Smooth muscle cell (in vitro differentiated cells): ENCODE measurements at regions not wholly inside any gene's neighbourhood (a gene's known extent, or its start where the extent isn't known, plus 50 kb on each side); places are given as distances from the start of the nearest gene placed in this dataset.

Source experiments
- DNase-seq: peaks from one replicate; lab custom pipeline; 2025; ENCODE audit not compliant: unreplicated experiment; lab: John Stamatoyannopoulos, UW
- H2AFZ ChIP-seq: fragments of 200-600 bp; sonication (generic); 2 replicates; pipeline ENCODE4 v1.6.0; 2016; ENCODE audit warnings: antibody characterized with exemption, low read depth, mild to moderate bottlenecking
- H3F3A ChIP-seq: fragments of 200-600 bp; sonication (generic); 2 replicates; pipeline ENCODE4 v1.6.0; 2017; ENCODE audit warnings: antibody characterized with exemption, low read depth
- H3K27ac ChIP-seq: fragments of 200-600 bp; sonication (generic); 2 replicates; pipeline ENCODE4 v1.5.1; 2016; ENCODE audit warnings: low read depth, mild to moderate bottlenecking
- H3K27me3 ChIP-seq: fragments of 200-600 bp; sonication (generic); 2 replicates; pipeline ENCODE4 v1.6.1; 2016; ENCODE audit warnings: low read depth, mild to moderate bottlenecking
- H3K36me3 ChIP-seq: fragments of 200-600 bp; sonication (generic); 2 replicates; pipeline ENCODE4 v1.5.1; 2016; ENCODE audit warnings: low read depth
- H3K4me1 ChIP-seq: fragments of 200-600 bp; sonication (generic); 2 replicates; pipeline ENCODE4 v1.5.1; 2016; ENCODE audit warnings: low read depth
- H3K4me2 ChIP-seq: fragments of 200-600 bp; sonication (generic); 2 replicates; pipeline ENCODE4 v1.6.0; 2016; ENCODE audit warnings: mild to moderate bottlenecking
- H3K4me3 ChIP-seq: fragments of 200-600 bp; sonication (generic); 2 replicates; pipeline ENCODE4 v1.5.1; 2016; ENCODE audit warnings: mild to moderate bottlenecking
- H3K79me2 ChIP-seq: fragments of 200-600 bp; sonication (generic); 2 replicates; pipeline ENCODE4 v1.6.0; 2016; ENCODE audit warnings: low read depth, mild to moderate bottlenecking
- H3K9ac ChIP-seq: fragments of 200-600 bp; sonication (generic); 2 replicates; pipeline ENCODE4 v1.6.0; 2016; ENCODE audit warnings: low read depth
- H3K9me3 ChIP-seq: fragments of 200-600 bp; sonication (generic); replicated peaks from 2 replicates; pipeline ENCODE4 v1.5.1; 2016; ENCODE audit warnings: low read depth
- H4K20me1 ChIP-seq: fragments of 200-600 bp; sonication (generic); 2 replicates; pipeline ENCODE4 v1.6.0; 2016; ENCODE audit warnings: low read depth
- WGBS: methylation state at CpG from one replicate; pipeline ENCODE4 v1.1.7; 2016; ENCODE audit warnings: low lambda C conversion rate; 5-methylcytosine and 5-hydroxymethylcytosine counted together
- TF ChIP-seq, protein P1 (sequence below): fragments of 200-600 bp; sonication (generic); IDR thresholded peaks from 2 replicates; pipeline ENCODE4 v1.5.1; 2017; ENCODE audit warnings: borderline replicate concordance, mild to moderate bottlenecking, antibody characterized with exemption; ENCODE audit not compliant: insufficient read depth, poor library complexity, severe bottlenecking

DNA sequence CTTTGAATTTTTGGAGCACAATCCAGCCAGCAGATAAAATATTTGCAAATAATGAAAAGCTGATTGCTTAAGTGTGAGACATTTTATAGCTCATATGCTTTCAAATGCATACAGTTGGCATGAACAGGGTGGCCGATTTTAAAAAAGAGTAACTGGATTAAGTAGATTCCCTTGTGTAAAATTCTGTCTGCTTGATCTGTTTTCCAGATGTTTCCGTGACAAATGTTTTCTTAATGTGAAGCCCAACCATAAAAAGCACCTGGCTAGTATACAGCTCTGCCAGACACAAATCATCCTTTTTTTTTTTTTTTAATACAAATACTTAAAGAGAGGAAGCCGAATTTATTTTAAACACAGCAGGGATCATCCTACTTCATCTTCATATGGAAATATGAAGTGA is 440.7 kb downstream of the CCER1 start:
- Histone ChIP-seq H3F3A (peaks cover 4% of the 10 kb centered on the region), H2AFZ (no peak overlapping the region), H3K9me3 (no peaks in the 10 kb centered on the region), H3K9ac (no peak overlapping the region), H3K4me3 (no peak overlapping the region), H3K27ac (no peak overlapping the region), H3K27me3 (no peaks in the 10 kb centered on the region), H3K4me2 (no peak overlapping the region), H4K20me1 (no peaks in the 10 kb centered on the region), H3K4me1 (peaks cover 10% of the 10 kb centered on the region), H3K36me3 (no peaks in the 10 kb centered on the region), H3K79me2 (no peaks in the 10 kb centered on the region)
- no peak for DNase-seq
- TF ChIP-seq, protein P1, sequence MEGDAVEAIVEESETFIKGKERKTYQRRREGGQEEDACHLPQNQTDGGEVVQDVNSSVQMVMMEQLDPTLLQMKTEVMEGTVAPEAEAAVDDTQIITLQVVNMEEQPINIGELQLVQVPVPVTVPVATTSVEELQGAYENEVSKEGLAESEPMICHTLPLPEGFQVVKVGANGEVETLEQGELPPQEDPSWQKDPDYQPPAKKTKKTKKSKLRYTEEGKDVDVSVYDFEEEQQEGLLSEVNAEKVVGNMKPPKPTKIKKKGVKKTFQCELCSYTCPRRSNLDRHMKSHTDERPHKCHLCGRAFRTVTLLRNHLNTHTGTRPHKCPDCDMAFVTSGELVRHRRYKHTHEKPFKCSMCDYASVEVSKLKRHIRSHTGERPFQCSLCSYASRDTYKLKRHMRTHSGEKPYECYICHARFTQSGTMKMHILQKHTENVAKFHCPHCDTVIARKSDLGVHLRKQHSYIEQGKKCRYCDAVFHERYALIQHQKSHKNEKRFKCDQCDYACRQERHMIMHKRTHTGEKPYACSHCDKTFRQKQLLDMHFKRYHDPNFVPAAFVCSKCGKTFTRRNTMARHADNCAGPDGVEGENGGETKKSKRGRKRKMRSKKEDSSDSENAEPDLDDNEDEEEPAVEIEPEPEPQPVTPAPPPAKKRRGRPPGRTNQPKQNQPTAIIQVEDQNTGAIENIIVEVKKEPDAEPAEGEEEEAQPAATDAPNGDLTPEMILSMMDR = no peak
- 74% methylated on average over 3 of the region's 3 CpGs for WGBS

DNA sequence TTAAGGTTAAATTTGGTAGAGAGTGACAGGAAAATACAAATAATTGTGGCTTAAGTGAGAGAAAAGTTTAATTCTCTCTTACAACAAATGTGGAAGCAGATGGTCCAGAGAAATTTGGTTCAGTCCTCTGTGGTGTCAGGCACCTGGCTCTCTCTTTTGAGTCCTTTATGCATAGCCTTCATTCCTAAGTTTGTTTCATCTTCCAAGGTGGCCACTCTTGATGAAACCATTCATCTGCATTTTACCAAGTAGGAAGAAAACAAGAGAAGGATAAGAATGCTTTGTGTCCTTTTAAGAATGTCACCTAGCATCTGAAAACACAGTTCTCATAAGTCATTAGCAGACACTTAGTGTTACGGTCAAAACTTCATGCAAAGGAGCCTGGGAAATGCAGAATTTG is 442.5 kb downstream of the CCER1 start:
- DNase-seq = no peak
- Histone ChIP-seq H3K27ac (no peak overlapping the region), H3K79me2 (no peaks in the 10 kb centered on the region), H3K36me3 (no peaks in the 10 kb centered on the region), H3K9me3 (no peaks in the 10 kb centered on the region), H3K4me3 (no peak overlapping the region), H3F3A (peaks cover 4% of the 10 kb centered on the region), H3K4me2 (no peak overlapping the region), H3K4me1 (peaks cover 10% of the 10 kb centered on the region), H3K27me3 (no peaks in the 10 kb centered on the region), H3K9ac (no peak overlapping the region), H2AFZ (no peak overlapping the region), H4K20me1 (no peaks in the 10 kb centered on the region)
- WGBS = 97% methylated on average over 1 of the region's 1 CpG
- TF ChIP-seq, protein P1 = no peak

DNA sequence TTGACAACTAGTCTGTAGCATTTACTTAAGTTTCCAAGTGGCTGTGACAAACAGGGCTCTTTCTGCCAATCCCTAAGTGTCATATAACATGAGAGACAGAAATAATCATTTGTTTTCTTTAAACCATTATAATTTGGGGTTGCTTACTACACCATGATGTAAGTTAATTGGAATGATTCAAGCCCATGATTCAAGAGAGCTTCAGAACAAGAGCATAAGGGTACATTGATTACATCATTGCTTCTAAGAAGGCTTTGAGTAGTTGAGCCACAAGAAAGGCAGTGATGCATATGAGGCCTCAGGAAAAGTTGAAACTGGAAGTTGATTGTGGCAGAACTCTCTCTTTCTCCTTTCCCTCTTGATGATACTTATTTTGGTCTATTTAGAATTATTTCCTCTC is 444.0 kb downstream of the CCER1 start:
- DNase-seq = no peak
- Histone ChIP-seq H3K4me2 (no peak overlapping the region), H3K79me2 (no peaks in the 10 kb centered on the region), H3F3A (peaks cover 4% of the 10 kb centered on the region), H3K9ac (no peak overlapping the region), H3K27ac (no peak overlapping the region), H3K4me3 (no peak overlapping the region), H4K20me1 (no peaks in the 10 kb centered on the region), H3K9me3 (no peaks in the 10 kb centered on the region), H2AFZ (no peak overlapping the region), H3K36me3 (no peaks in the 10 kb centered on the region), H3K27me3 (no peaks in the 10 kb centered on the region), H3K4me1 (peaks cover 10% of the 10 kb centered on the region)
- TF ChIP-seq, protein P1 = no peak

DNA sequence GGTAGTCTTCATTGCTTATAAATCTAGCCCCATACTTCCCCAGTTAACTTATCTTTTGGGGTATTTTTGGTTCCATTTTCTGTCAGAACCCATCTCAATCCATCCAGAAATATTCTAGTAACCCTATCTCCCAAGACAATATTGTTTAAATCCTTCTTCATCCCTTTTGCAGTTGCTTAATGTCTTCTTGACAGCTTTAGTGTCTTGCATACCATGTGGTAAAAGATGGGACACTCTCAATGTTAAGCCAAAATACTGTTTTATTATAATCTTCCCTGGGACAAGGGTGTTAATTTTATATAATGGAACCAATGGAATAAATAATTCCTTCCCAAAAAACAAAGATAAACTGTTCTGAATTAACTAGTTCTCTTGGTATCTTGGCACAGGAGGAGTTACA is 450.2 kb downstream of the CCER1 start:
- Histone ChIP-seq H3K27ac (no peak overlapping the region), H3K36me3 (no peaks in the 10 kb centered on the region), H3K27me3 (no peaks in the 10 kb centered on the region), H3K4me3 (no peak overlapping the region), H3K4me1 (no peaks in the 10 kb centered on the region), H4K20me1 (no peaks in the 10 kb centered on the region), H3K4me2 (no peak overlapping the region), H3F3A (no peaks in the 10 kb centered on the region), H3K9ac (no peak overlapping the region), H2AFZ (no peak overlapping the region), H3K9me3 (no peaks in the 10 kb centered on the region), H3K79me2 (no peaks in the 10 kb centered on the region)
- DNase-seq = no peak
- TF ChIP-seq, protein P1 = no peak
